SK-N-SH treated with all-trans-retinoic acid at 6 μM for 48 hours (cell line): ENCODE measurements at regions not wholly inside any gene's neighbourhood (a gene's known extent, or its start where the extent isn't known, plus 50 kb on each side); places are given as distances from the start of the nearest gene placed in this dataset.

Source experiments
- ATAC-seq: fragments of 200-7000 bp; cut with Tn5 transposase; 3 replicates; pipeline ENCODE4 v1.9.1; 2020; ENCODE audit warnings: mild to moderate bottlenecking, moderate library complexity
- ARNTL ChIP-seq: fragments of 450-650 bp; formaldehyde crosslinking; IDR thresholded peaks from 2 replicates; pipeline ENCODE4 v1.5.0; 2020; ENCODE audit warnings: low read depth, mild to moderate bottlenecking, moderate library complexity, borderline replicate concordance
- BACH2 ChIP-seq: fragments of 250-450 bp; sonication (Bioruptor Pico); IDR thresholded peaks from 2 replicates; pipeline ENCODE4 v1.9.0; 2021; ENCODE audit warnings: mild to moderate bottlenecking, borderline replicate concordance
- CREB5 ChIP-seq: fragments of 250-450 bp; sonication (Bioruptor Pico); IDR thresholded peaks from 2 replicates; pipeline ENCODE4 v1.5.1; 2020; ENCODE audit warnings: low read depth, mild to moderate bottlenecking, moderate library complexity
- CSDC2 ChIP-seq: fragments of 250-450 bp; sonication (Bioruptor Pico); IDR thresholded peaks from 2 replicates; pipeline ENCODE4 v1.5.0; 2020; ENCODE audit warnings: mild to moderate bottlenecking, moderate library complexity
- CSRNP3 ChIP-seq: fragments of 250-450 bp; sonication (Bioruptor Pico); IDR thresholded peaks from 2 replicates; pipeline ENCODE4 v1.5.1; 2021; ENCODE audit warnings: mild to moderate bottlenecking, moderate library complexity
- GLIS3 ChIP-seq: fragments of 250-450 bp; sonication (Bioruptor Pico); IDR thresholded peaks from 2 replicates; pipeline ENCODE4 v1.5.0; 2020; ENCODE audit warnings: mild to moderate bottlenecking, moderate library complexity
- ISL1 ChIP-seq: fragments of 250-450 bp; sonication (Bioruptor Pico); IDR thresholded peaks from 2 replicates; pipeline ENCODE4 v2.1.2; 2022; ENCODE audit warnings: mild to moderate bottlenecking, moderate library complexity
- PATZ1 ChIP-seq: fragments of 250-450 bp; sonication (Bioruptor Pico); IDR thresholded peaks from 2 replicates; pipeline ENCODE4 v1.8.0; 2020; ENCODE audit warnings: mild to moderate bottlenecking, moderate library complexity, borderline replicate concordance
- POU6F1 ChIP-seq: fragments of 250-450 bp; sonication (Bioruptor Pico); IDR thresholded peaks from 2 replicates; pipeline ENCODE4 v1.8.0; 2021; ENCODE audit warnings: low read depth, mild to moderate bottlenecking, moderate library complexity, borderline replicate concordance
- RARB ChIP-seq: fragments of 250-450 bp; sonication (Bioruptor Pico); IDR thresholded peaks from 2 replicates; pipeline ENCODE4 v1.8.0; 2021; ENCODE audit warnings: mild to moderate bottlenecking, moderate library complexity
- SNAI2 ChIP-seq: fragments of 250-450 bp; sonication (Bioruptor Pico); IDR thresholded peaks from 2 replicates; pipeline ENCODE4 v1.5.0; 2020; ENCODE audit warnings: mild to moderate bottlenecking, moderate library complexity
- TCF4 ChIP-seq: fragments of 250-450 bp; sonication (Bioruptor Pico); IDR thresholded peaks from 2 replicates; pipeline ENCODE4 v1.8.0; 2021; ENCODE audit warnings: mild to moderate bottlenecking, moderate library complexity, borderline replicate concordance
- TSHZ2 ChIP-seq: fragments of 250-450 bp; sonication (Bioruptor Pico); IDR thresholded peaks from 2 replicates; pipeline ENCODE4 v1.5.0; 2020; ENCODE audit warnings: mild to moderate bottlenecking, moderate library complexity
- ZC3H10 ChIP-seq: fragments of 250-450 bp; sonication (Bioruptor Pico); IDR thresholded peaks from 2 replicates; pipeline ENCODE4 v1.5.1; 2021; ENCODE audit warnings: mild to moderate bottlenecking, moderate library complexity
- ZFP30 ChIP-seq: fragments of 450-650 bp; formaldehyde crosslinking; IDR thresholded peaks from 2 replicates; pipeline ENCODE4 v1.5.0; 2022; ENCODE audit warnings: mild to moderate bottlenecking, moderate library complexity
- ZNF565 ChIP-seq: fragments of 450-650 bp; formaldehyde crosslinking; conservative IDR thresholded peaks from 2 replicates; pipeline ENCODE4 v1.5.0; 2020; ENCODE audit warnings: low read depth, mild to moderate bottlenecking, moderate library complexity
- ZNF70 ChIP-seq: fragments of 450-650 bp; formaldehyde crosslinking; IDR thresholded peaks from 2 replicates; pipeline ENCODE4 v1.5.0; 2020; ENCODE audit warnings: mild to moderate bottlenecking, moderate library complexity
- ZNF8 ChIP-seq: fragments of 450-650 bp; formaldehyde crosslinking; IDR thresholded peaks from 2 replicates; pipeline ENCODE4 v1.5.0; 2020; ENCODE audit warnings: mild to moderate bottlenecking, moderate library complexity

- TF ChIP-seq ISL1 (peak; percentile 83), ZNF70 (no peak), TCF4 (peak; percentile 92), TSHZ2 (CRISPR knock-in tag) (peak; percentile 63)
- ATAC-seq: peak; percentile 92
These were observed 247.8 kb upstream of the DKK2 start for GRCh38 chr4:107283587-107284559.

- TF ChIP-seq TSHZ2 (CRISPR knock-in tag) (no peak), TCF4 (no peak), ZNF565 (no peak), SNAI2 (CRISPR knock-in tag) (no peak), GLIS3 (no peak), CSDC2 (CRISPR knock-in tag) (no peak), BACH2 (no peak), ZNF70 (no peak), ARNTL (no peak), POU6F1 (CRISPR knock-in tag) (0 out of 2 replicates have a peak, but pooled peaks have one; percentile 13), ZC3H10 (CRISPR knock-in tag) (no peak), ZNF8 (CRISPR knock-in tag) (0 out of 2 replicates have a peak, but pooled peaks have one; percentile 9), CREB5 (CRISPR knock-in tag) (no peak), RARB (CRISPR knock-in tag) (no peak), ISL1 (peak; percentile 25; the same call in 1 of the 2 replicates), PATZ1 (CRISPR knock-in tag) (no peak), CSRNP3 (CRISPR knock-in tag) (no peak), ZFP30 (CRISPR knock-in tag) (no peak)
- TF ChIP-seq, all 23 proteins: peak for 3
- ATAC-seq: peak; percentile 69
These were observed 243.6 kb upstream of the DKK2 start for GRCh38 chr4:107279733-107280132.
